ENCODE measurements at regions not wholly inside any gene's neighbourhood (a gene's known extent, or its start where the extent isn't known, plus 50 kb on each side); places are given as distances from the start of the nearest gene placed in this dataset.

GRCh38 chr6:113505084-113505699 is 352.0 kb upstream of the MARCKS start:
- TF ChIP-seq EZH2phosphoT487 (IDR thresholded peaks at IDR 0.05; ENCODE audit: unreplicated experiment), result no peak
- TF ChIP-seq CTCF (conservative IDR thresholded peaks at IDR 0.05; ENCODE audit: low read depth in 2 of 2), result no peak
- no peak for TF ChIP-seq EZH2 (IDR thresholded peaks at IDR 0.05; ENCODE audit: low read depth, unreplicated experiment)
- TF ChIP-seq REST (IDR thresholded peaks at IDR 0.05; ENCODE audit: unreplicated experiment), result no peak
- TF ChIP-seq JUNB (IDR thresholded peaks at IDR 0.05; ENCODE audit: unreplicated experiment), result no peak
- TF ChIP-seq POLR2AphosphoS5 (IDR thresholded peaks at IDR 0.05; ENCODE audit: low read depth), result no peak
